Sigmoid colon (tissue), 4 donors: ENCODE measurements at regions not wholly inside any gene's neighbourhood (a gene's known extent, or its start where the extent isn't known, plus 50 kb on each side); places are given as distances from the start of the nearest gene placed in this dataset.

Source experiments
- CTCF ChIP-seq, 4 experiments: fragments of 450-650 bp in 3 of 4; fragments of 200-600 bp in 1 of 4; IDR thresholded peaks; one replicate each; pipeline ENCODE4 v1.5.1; 2016 to 2019; ENCODE audit warnings: antibody characterized with exemption in 4 of 4, mild to moderate bottlenecking in 3 of 4, moderate library complexity in 2 of 4
- POLR2AphosphoS5 ChIP-seq, 4 donors: sonication (generic); formaldehyde crosslinking; IDR thresholded peaks; one replicate each; pipeline ENCODE4 v1.6.1; 2017; ENCODE audit warnings: antibody characterized with exemption in 4 of 4

- TF ChIP-seq CTCF (IDR thresholded peaks at IDR 0.05): no peak
- no peak for TF ChIP-seq POLR2AphosphoS5 (IDR thresholded peaks at IDR 0.05)
Observed at GRCh38 chr5:116733991-116734975, 159.7 kb upstream of the SEMA6A start.
